ENCODE measurements at regions not wholly inside any gene's neighbourhood (a gene's known extent, or its start where the extent isn't known, plus 50 kb on each side); places are given as distances from the start of the nearest gene placed in this dataset.

DNA sequence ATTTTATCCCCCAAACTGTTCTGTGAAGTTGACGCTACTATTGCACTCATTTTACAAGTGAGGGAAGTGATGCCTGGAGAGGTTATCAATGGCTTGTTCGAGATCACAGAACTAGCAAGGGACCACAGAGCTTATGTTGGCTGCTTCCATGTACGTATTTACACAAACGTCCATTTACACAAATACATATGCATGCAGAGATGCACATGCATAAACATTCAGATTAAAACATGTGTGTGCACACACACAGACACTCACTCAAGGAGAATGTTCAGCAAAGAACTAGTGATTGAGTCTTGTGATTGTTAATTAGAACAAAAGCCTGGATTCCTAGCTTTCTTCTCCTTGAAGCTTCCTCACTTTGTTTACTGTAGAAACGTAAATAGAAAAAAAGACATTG is 321.5 kb upstream of the CHD6 start:
- DNase-seq (ENCODE audit: low read depth) = no peak

DNA sequence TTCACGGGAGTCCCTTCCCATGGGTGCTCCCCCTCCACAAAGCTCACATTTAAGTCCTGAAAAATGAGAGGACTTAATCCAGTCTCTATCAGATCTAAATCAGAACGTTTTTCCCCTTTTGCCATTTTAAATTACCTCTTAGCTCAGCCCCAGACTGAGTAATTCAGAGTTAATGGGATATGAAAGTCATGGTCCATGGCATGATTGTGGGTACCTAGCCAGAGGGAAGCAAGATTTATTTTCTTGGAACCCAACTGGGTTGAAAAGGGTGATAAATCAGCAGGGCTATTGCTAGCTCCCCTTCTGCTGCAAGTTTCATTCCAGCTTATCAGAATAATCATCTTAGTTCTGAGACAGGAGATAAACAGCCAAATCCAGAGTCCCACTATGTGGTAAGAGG is 320.2 kb upstream of the CHD6 start:
- DNase-seq (ENCODE audit: low read depth) = no peak

DNA sequence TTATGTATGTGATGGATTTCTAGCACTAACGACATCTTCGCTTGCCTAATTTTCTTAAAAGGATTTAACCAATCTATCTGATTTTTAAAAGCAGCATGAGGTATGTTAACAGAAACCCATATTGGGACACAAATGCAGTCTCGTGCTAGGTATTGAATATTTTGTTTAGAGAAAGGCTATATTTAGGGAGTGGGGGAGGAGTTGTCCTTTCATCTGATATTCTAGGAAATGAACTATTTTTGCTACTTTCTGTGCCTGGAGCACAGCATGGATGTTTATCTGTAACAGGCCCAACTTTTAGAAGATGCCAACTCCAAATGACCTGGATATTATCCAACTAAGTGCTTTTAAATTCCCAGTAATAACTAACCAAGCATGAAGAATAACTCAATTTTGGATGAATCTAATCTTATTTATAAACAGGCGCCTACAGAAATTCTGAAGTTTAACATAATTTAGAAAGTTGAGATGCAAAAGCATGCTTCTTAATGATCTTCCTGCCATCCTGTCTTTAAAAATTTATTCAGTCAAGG is 317.1 kb upstream of the CHD6 start:
- DNase-seq (ENCODE audit: low read depth) = no peak

DNA sequence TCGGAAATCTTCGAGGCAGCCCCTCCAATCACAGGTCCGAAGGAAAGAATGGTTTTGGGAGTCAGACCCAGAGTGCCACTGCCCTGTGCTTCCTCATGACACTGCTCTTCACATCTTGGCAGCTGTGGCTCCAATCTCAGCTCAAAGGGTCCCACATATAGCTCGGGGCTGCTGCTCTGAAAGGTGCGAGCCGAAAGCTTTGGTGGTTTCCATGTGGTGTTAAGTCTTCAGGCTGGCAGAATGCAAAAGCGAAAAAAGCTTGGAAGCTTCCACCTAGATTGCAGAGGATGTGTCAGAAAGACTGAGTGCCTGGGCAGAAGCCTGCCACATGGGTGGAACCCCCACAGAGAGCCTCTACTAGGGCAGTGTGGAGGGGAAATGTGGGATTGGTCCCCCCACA is 314.3 kb upstream of the CHD6 start:
- DNase-seq (ENCODE audit: low read depth) = no peak

DNA sequence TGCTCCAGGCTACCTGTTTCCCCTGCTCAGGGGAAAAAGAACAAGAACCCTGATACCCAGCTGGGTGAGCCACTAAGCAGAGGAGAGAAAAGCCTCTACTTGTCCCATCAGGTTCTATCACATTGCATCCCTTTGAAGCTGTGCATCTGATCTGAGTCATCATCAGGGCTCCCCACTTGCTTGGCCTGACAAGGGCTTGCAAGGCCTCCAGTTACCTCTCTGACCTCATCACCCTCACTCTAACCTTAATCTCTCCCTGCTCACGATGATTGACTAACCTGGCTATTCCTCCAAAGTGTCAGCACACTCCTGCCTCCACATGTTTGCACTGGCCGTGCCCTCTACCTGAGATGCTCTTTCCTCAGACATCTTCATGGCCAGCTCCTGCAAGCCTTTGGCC is 309.5 kb upstream of the CHD6 start:
- no peak for DNase-seq (ENCODE audit: low read depth)

DNA sequence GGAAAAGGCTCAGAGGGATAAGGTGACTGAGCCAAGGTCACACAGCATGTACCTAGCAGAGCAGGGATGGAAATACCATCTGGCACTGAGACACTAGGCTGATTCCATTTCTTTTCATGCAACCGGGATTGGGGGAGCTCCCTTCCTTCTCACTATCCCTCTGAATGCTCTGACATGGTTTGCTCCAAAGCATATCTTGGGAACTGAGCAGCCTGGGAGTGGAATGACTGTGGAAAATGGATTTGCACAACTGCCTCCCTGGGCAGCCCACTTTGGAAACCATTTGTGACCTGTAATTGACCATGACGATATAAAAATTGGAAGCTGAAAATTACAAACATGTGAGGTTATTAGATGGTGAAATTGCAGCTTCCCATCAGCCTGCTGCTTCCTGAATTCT is 309.0 kb upstream of the CHD6 start:
- DNase-seq (ENCODE audit: low read depth) = no peak

DNA sequence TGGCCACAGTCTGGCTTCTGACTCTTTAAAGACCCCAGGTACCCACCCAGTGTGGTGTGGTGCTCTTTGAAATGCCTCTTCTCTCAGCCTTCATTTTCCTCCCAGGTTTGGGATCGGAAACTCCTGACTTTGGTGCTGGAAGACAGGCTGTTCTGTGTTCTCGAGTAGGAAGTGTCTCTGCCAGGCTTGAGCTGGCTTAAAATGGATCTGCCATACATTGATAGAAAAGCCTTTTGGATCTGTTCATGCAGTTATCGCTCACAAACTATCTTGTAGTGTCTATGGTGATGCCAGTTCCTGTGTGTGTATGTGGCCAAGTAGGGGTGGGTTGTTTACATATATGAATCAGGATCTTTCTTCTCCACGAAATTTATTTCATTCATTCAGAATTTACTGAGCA is 307.3 kb upstream of the CHD6 start:
- DNase-seq (ENCODE audit: low read depth) = no peak

DNA sequence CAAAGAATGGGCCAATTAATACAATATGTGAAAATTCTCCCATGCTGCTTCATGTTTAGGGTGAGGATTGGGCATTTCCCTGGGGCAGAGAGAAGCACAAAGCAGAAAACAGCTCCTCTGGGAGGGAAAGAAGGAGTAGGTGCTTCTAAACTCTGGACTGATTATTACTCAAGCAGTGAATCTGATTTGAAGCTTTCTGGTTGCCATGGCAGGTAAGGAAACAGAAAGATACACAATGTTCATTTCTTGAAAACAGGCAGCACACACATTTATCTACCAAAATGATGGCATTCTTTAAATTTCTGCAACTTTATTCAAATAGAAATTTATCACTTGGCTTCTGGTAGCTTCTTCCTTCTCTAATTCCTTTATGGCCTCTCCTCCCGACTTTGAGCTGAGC is 305.4 kb upstream of the CHD6 start:
- DNase-seq (ENCODE audit: low read depth) = no peak

DNA sequence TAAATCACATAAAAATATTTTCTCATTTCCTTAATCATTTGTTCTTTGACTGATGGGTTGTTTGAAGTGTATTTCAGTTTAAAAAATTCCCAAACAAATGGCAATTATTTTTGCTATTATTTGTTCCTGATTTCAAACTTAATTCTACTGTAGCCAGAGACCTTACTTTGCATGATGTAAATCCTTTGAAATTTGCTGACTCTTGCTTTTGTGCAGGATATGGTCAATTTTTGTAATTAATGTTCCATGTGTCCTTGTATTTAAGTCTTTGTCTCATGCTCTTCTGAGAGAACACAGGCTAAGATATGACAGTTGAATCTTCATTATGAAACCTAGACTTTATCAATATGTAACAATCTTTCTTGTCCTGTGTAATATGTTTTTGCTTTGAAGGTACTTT is 295.0 kb upstream of the CHD6 start:
- no peak for DNase-seq (ENCODE audit: low read depth)

DNA sequence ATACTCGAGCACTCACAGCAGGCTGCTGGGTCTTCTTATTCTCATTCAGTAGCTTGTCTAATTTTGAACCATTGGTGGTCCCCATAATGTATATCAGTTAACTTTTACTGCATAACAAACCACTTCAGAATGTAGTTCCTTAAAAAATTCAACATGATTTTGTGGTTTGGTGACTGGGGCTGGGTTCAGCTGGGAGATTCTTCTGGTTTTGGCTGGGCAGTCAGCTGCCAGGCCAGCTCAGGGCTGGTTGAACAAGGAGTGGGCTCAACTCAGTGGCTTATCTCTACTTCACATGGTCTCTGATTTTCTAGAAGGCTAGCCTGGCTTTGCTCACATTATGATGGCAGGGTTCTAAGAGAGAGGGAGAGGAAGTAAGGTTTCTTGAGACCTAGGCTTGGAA is 292.4 kb upstream of the CHD6 start:
- DNase-seq (ENCODE audit: low read depth) = no peak

DNA sequence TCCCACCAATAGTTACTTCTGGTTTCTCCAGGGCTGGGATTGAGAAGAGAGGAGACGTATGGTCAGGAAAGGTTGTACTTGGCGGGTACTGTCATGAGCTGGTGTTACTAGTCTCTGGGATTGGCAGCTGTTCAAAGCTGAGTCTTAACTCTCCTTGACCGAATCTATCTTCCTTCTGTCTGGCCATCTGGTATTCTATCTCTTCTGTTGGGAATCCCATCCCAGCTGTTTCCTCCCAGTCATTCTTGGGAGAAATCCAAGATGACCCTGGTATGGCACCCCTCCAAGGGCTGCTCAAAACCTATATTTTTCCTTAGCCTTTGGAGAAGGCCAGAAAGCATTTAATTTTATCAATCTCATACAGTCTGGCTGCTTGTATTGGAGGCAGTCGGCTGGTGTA is 287.0 kb upstream of the CHD6 start:
- no peak for DNase-seq (ENCODE audit: low read depth)

DNA sequence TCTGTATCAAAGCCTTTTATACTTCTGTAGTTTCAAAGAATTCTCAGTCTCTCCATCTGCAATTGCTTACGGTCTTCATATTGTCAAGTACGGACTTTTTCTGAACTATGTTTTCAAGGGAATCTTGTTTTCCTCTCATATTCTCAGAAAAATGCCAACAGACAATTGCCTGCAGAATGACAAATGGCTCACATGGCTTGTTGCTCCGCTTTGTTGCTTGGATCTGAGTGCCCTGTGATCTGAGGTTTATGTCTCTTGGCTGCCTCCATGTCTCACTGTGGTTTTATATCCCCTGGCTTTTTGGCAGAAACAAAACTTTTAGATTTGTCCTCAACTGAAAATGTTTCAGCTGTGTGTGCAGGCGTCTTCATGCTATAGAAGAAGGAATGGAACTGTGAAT is 285.4 kb upstream of the CHD6 start:
- no peak for DNase-seq (ENCODE audit: low read depth)

DNA sequence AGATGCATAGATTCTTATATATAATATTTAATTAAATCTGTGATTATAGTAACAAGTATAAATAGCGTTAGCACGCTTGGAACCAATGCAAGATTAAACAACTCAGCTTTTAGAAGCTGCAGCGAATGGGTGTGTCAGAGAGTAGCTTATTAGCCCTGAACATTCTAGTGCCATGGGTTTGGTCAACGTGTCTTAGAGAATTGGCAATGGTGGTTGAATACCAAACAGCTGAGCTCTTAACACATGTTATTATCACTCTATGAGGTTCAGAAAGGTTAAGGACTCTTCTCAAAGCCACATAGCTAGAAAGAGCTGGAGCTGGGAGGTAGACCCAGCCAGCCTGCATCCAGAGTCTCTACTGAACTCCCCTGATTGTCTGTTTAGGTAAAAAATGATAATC is 284.2 kb upstream of the CHD6 start:
- DNase-seq (ENCODE audit: low read depth) = no peak

DNA sequence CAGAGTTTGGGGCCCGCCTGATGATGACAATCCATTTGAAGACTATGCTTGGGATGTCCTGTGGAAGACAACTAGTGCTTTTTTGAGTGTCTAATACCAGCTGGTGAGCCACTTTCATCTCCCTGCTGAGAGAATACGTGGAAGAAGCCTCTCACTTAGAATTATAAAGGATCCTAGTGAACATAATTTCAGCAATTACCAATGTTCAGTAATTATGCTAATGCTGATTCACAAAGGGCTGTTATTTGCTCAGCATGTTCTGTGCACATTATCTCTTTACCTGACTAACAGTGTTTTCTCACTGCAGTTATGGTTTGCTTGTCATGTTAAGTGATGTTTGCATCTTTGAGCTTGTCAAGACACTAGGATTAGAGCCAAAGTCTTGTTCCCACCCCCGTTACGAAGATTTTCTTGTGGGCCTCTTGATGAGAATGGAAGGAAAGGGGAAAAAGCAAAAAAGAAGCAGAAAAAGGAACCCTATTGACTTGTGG is 282.1 kb upstream of the CHD6 start:
- DNase-seq (ENCODE audit: low read depth) = no peak

DNA sequence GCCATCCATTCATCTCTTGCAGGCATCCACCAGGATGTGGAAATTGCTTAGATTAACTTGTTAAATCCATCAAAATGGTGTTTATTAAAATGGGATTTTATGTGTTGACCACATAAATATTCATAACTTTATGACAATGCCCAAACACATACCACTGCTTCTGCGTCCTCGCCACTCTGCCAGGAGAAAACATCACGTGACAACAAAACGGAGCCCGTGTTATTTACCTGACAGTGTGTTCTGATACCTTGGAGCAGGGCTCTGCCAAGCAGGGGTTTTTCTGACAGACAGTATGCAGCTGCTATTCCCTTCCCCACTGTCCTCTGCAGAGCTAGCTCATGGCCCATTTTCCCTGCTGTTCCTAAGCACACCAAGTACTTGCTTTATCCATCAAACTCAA is 279.5 kb upstream of the CHD6 start:
- DNase-seq (ENCODE audit: low read depth) = no peak

DNA sequence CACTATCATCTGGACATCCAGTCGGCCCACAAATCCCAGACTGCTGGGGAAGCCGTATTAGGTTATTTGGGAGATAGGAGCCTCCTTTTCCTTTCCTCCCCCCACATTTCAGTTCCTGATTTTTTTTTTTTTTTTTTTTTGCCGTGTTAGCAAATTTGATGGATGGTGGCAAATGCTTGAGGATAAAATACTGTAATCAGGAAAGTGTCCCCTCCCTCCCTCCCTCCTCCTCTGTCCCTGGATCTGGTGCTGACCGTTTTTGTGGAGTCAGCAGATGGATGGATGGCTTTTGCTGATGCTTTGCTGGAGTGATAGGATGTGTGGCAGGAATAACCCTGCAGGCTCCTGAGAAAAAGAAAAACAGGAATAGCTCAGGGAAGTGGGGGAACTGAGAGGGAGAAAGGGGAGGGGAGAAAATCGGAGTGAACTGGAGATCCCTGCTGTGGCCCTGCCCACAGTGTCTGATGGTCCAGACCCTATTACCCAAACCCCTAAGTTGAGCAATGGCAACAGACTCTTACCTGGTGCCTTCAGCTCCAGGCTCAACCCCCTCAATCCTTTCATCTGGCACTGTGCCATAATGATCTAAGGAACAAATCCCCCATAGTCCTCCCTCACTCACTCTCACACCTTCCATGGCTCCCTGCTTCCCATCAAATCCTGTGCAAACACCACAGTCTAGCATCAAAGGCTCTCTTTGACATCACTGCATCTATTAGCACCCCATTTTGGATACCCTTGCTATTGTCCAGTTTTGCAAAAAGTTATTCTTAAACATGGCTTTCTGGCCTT is 277.3 kb upstream of the CHD6 start:
- DNase-seq (ENCODE audit: low read depth) = no peak

DNA sequence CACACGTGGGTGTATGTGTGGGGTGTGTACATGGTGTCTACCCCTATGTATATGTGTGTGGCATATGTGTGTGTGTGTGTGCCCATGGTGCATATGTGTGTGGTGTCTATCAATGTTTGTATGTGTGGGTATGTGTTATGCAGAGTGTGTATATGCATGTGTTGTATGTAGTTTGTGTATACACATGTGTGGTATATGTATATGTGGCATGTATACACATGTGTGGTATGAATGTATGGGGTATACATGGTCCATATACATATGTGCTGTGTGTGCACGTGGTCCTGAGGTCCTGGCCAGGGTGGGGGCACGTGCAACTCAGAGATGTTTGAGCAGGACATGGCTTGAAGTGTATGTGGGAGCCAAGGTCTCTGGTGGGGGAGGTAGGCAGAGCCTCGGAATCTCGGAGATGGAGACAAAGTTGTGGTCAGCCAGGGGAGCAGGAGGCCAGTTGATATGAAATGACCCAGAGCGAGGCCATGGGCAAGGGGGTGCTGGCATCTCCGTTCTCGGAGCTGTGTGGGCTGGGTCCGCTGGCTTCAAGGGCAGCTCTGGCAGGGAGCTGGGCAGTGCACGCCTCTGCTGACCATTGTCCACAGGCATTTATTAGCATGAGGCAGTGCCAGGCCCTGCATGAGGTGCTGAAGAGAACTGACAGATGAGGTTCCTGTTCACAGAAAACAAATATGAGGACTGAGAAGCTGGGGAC is 276.2 kb upstream of the CHD6 start:
- no peak for DNase-seq (ENCODE audit: low read depth)

DNA sequence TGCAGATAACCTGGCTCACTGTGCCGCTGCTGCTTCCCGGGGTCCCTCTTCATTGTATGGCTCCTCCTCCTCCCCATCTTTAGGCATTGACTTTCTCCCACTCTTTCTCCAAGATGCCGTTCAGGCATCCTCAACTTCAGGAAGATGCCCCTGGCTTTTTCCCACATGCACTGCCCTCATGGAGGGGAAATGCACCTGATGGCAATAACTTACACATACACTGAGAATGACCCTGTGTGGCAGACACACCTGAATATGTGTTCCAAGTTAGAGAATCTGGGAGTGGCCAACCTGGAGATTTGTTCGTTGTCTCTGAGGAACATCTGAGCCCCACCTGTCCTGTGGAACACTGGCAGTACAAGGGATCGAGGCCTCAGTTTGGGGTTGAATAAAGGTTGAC is 273.9 kb upstream of the CHD6 start:
- no peak for DNase-seq (ENCODE audit: low read depth)

DNA sequence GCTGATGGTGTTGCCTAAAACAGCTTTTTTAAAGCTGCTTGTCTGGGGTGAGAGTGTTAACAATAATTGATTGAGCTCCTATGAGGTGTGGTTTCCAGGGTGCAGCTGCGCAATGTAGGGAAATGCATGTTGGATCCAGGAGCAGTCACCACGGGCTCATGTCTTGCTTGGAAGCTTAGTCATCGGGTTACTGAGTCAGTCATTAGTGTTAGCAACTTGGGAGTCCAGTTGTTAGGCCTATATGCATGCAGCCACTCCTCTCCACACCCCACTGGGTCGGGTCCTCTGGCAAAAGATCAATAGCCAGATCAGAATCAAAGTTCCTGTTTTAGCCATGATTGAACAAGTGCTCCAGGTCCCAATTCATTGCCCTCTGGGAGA is 271.7 kb upstream of the CHD6 start:
- DNase-seq (ENCODE audit: low read depth) = no peak

DNA sequence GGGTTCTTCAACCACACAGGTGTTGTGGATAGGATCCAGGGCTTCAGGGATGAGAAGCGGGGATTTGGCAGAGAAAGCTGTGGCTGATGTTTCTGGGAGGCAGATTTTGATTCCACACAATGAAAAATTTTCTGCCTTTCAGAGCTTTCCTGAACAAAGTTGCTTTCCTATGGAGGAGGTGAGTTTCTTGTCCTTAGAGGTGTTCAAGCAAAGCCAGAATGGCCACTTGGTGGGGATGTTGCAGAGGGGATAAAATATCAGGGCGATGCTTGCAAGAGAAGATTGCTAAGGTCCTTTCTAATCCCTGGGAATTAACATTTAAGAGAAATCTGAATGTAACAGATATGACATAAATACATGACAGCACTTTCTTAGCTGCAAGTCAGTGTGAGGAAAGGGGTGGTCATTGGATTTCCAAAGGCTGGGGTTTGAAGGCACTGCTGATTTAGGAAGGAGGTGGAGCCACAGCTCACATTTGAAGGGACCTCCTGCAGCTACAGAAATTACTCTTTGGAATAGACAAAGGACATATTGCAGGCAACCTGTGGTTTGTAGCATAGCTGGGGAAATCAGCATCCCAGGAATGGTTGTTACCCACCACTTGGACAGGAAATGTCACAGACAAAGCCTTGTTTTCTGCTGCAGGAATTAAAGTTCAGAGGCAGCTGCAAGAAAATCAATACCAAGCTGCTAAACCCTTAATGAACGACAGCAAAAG is 271.1 kb upstream of the CHD6 start:
- DNase-seq (ENCODE audit: low read depth) = no peak

DNA sequence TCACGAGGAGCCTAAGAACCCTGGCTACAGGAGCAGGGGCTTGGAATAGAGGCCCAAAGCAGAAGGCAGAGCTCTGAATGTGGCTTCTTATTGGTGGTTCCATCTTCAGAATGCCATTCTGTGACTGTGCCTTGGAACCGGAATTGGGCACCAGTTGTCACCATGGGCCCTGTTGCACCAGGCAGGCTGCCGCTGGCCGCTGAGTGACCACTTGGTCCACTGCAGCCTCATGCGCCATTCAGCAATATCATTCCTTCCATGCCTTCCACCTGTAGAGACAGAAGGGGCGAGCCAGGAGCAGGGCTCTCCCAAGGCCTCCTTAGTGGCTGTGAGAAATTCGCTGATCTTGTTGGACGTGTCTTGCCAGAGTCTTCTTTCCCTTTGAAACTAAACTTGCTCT is 270.3 kb upstream of the CHD6 start:
- no peak for DNase-seq (ENCODE audit: low read depth)

DNA sequence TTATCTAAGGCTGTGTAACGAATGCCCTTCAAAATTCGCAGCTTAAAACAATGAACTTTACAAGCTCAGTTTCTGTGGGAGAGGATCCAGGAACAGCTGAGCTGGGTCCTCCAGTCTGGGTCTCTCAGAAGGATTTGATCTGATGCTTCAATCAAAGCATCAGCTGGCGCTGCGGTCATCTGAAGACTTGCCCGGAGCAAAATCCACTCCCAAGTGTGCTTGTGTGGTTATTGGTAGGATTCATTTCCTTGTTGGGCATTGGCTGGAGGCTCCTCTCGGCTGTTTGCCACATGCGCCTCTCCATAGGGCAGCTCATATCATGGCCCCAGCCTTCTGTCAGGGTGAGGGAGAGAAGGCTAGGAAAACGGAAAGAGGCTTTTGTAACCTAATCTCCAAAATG is 269.3 kb upstream of the CHD6 start:
- DNase-seq (ENCODE audit: low read depth) = no peak

DNA sequence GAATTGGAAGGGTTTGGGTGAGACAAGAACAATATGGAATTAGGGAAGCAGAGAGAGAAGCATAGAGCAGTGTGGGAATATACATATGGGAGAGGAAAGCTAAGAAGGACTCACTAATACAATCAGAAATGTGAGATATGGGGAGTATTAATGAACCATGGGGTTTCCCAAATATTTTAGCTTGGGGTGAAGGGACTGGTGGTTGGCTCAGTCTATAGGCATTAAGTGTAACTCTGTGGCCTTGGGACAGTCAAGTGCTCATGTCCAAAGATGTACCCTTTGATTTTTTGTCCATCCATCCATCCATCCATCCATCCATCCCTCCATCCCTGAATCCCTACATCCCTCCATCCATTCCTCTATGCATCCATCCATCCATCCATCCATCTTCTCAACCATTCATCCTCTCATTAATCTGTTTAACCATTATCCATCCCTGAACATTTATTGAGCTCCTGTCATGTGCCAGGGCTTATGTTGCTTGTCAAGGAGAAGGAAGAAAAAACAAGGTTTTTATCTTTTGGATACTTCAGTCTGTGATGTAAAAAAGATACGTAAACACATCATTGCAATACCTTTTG is 263.4 kb upstream of the CHD6 start:
- no peak for DNase-seq (ENCODE audit: low read depth)
